Stimulated activated CD4-positive, alpha-beta T cell treated with anti-CD3 and anti-CD28 coated beads, Interleukin-1b, Interleukin-23, amount 100 ng/mL, for 24 hours (primary cell): ENCODE measurements at regions not wholly inside any gene's neighbourhood (a gene's known extent, or its start where the extent isn't known, plus 50 kb on each side); places are given as distances from the start of the nearest gene placed in this dataset.
"Not testable (repeated sequence)": the region's sequence is repeated elsewhere in the genome, so short reads cannot be mapped to it uniquely, and the experiment has no call there.

Experiments used
- DNase-seq, 4 experiments: peaks; one replicate each; pipeline ENCODE4 v3.0.0-alpha.2; 2020; ENCODE audit warnings: low read depth in 4 of 4, low spot score in 1 of 4

GRCh38 chr9:65223986-65224385 lies 61.0 kb downstream of the FOXD4L5 start:
- peak in 2 of 4 experiments; percentile 1 to 18 for DNase-seq

GRCh38 chr9:65208834-65209233 lies 76.2 kb downstream of the FOXD4L5 start:
- not testable (repeated sequence) for DNase-seq

GRCh38 chr9:65207273-65207672 lies 77.7 kb downstream of the FOXD4L5 start:
- DNase-seq, result not testable (repeated sequence)

- not testable (repeated sequence) for DNase-seq
Measured at GRCh38 chr9:65205853-65206252, 79.2 kb downstream of the FOXD4L5 start.

- not testable (repeated sequence) for DNase-seq
Measured at GRCh38 chr9:65195781-65196180, 89.2 kb downstream of the FOXD4L5 start.

GRCh38 chr9:65155937-65156336 lies 129.1 kb downstream of the FOXD4L5 start:
- DNase-seq, result not testable (repeated sequence)
